SK-N-SH treated with all-trans-retinoic acid at 6 μM for 48 hours (cell line): ENCODE measurements at regions not wholly inside any gene's neighbourhood (a gene's known extent, or its start where the extent isn't known, plus 50 kb on each side); places are given as distances from the start of the nearest gene placed in this dataset.

Experiments
- ATAC-seq: fragments of 200-7000 bp; cut with Tn5 transposase; 3 replicates; pipeline ENCODE4 v1.9.1; 2020; ENCODE audit warnings: mild to moderate bottlenecking, moderate library complexity
- BACH2 ChIP-seq: fragments of 250-450 bp; sonication (Bioruptor Pico); IDR thresholded peaks from 2 replicates; pipeline ENCODE4 v1.9.0; 2021; ENCODE audit warnings: mild to moderate bottlenecking, borderline replicate concordance
- CREB5 ChIP-seq: fragments of 250-450 bp; sonication (Bioruptor Pico); IDR thresholded peaks from 2 replicates; pipeline ENCODE4 v1.5.1; 2020; ENCODE audit warnings: low read depth, mild to moderate bottlenecking, moderate library complexity
- CSDC2 ChIP-seq: fragments of 250-450 bp; sonication (Bioruptor Pico); IDR thresholded peaks from 2 replicates; pipeline ENCODE4 v1.5.0; 2020; ENCODE audit warnings: mild to moderate bottlenecking, moderate library complexity
- CSRNP3 ChIP-seq: fragments of 250-450 bp; sonication (Bioruptor Pico); IDR thresholded peaks from 2 replicates; pipeline ENCODE4 v1.5.1; 2021; ENCODE audit warnings: mild to moderate bottlenecking, moderate library complexity
- ESRRG ChIP-seq: fragments of 250-450 bp; sonication (Bioruptor Pico); IDR thresholded peaks from 2 replicates; pipeline ENCODE4 v1.6.1; 2021; ENCODE audit warnings: mild to moderate bottlenecking
- ISL1 ChIP-seq: fragments of 250-450 bp; sonication (Bioruptor Pico); IDR thresholded peaks from 2 replicates; pipeline ENCODE4 v2.1.2; 2022; ENCODE audit warnings: mild to moderate bottlenecking, moderate library complexity
- OSR1 ChIP-seq: fragments of 250-450 bp; sonication (Bioruptor Pico); IDR thresholded peaks from 2 replicates; pipeline ENCODE4 v1.8.0; 2022; ENCODE audit warnings: moderate library complexity, mild to moderate bottlenecking, inconsistent platforms
- PATZ1 ChIP-seq: fragments of 250-450 bp; sonication (Bioruptor Pico); IDR thresholded peaks from 2 replicates; pipeline ENCODE4 v1.8.0; 2020; ENCODE audit warnings: mild to moderate bottlenecking, moderate library complexity, borderline replicate concordance
- POU6F1 ChIP-seq: fragments of 250-450 bp; sonication (Bioruptor Pico); IDR thresholded peaks from 2 replicates; pipeline ENCODE4 v1.8.0; 2021; ENCODE audit warnings: low read depth, mild to moderate bottlenecking, moderate library complexity, borderline replicate concordance
- PPARA ChIP-seq: fragments of 250-450 bp; sonication (Bioruptor Pico); IDR thresholded peaks from 2 replicates; pipeline ENCODE4 v1.5.0; 2020; ENCODE audit warnings: mild to moderate bottlenecking, borderline replicate concordance
- RARB ChIP-seq: fragments of 250-450 bp; sonication (Bioruptor Pico); IDR thresholded peaks from 2 replicates; pipeline ENCODE4 v1.8.0; 2021; ENCODE audit warnings: mild to moderate bottlenecking, moderate library complexity
- SNAI2 ChIP-seq: fragments of 250-450 bp; sonication (Bioruptor Pico); IDR thresholded peaks from 2 replicates; pipeline ENCODE4 v1.5.0; 2020; ENCODE audit warnings: mild to moderate bottlenecking, moderate library complexity
- TCF4 ChIP-seq: fragments of 250-450 bp; sonication (Bioruptor Pico); IDR thresholded peaks from 2 replicates; pipeline ENCODE4 v1.8.0; 2021; ENCODE audit warnings: mild to moderate bottlenecking, moderate library complexity, borderline replicate concordance
- TOX ChIP-seq: fragments of 250-450 bp; sonication (Bioruptor Pico); IDR thresholded peaks from 2 replicates; pipeline ENCODE4 v1.8.0; 2021; ENCODE audit warnings: mild to moderate bottlenecking, moderate library complexity, borderline replicate concordance
- TSHZ2 ChIP-seq: fragments of 250-450 bp; sonication (Bioruptor Pico); IDR thresholded peaks from 2 replicates; pipeline ENCODE4 v1.5.0; 2020; ENCODE audit warnings: mild to moderate bottlenecking, moderate library complexity
- ZC3H10 ChIP-seq: fragments of 250-450 bp; sonication (Bioruptor Pico); IDR thresholded peaks from 2 replicates; pipeline ENCODE4 v1.5.1; 2021; ENCODE audit warnings: mild to moderate bottlenecking, moderate library complexity
- ZFP3 ChIP-seq: fragments of 250-450 bp; sonication (Bioruptor Pico); IDR thresholded peaks from 2 replicates; pipeline ENCODE4 v1.5.0; 2020; ENCODE audit warnings: mild to moderate bottlenecking, moderate library complexity
- ZFP30 ChIP-seq: fragments of 450-650 bp; formaldehyde crosslinking; IDR thresholded peaks from 2 replicates; pipeline ENCODE4 v1.5.0; 2022; ENCODE audit warnings: mild to moderate bottlenecking, moderate library complexity
- ZNF565 ChIP-seq: fragments of 450-650 bp; formaldehyde crosslinking; conservative IDR thresholded peaks from 2 replicates; pipeline ENCODE4 v1.5.0; 2020; ENCODE audit warnings: low read depth, mild to moderate bottlenecking, moderate library complexity
- ZNF70 ChIP-seq: fragments of 450-650 bp; formaldehyde crosslinking; IDR thresholded peaks from 2 replicates; pipeline ENCODE4 v1.5.0; 2020; ENCODE audit warnings: mild to moderate bottlenecking, moderate library complexity
- ZNF8 ChIP-seq: fragments of 450-650 bp; formaldehyde crosslinking; IDR thresholded peaks from 2 replicates; pipeline ENCODE4 v1.5.0; 2020; ENCODE audit warnings: mild to moderate bottlenecking, moderate library complexity

GRCh38 chr2:215583881-215584280, 148.0 kb upstream of the FN1 start:
- no peak for TF ChIP-seq ZNF70 (CRISPR knock-in tag)
- TF ChIP-seq POU6F1 (CRISPR knock-in tag), result no peak
- no peak for TF ChIP-seq TOX
- no peak for TF ChIP-seq ISL1 (CRISPR knock-in tag)
- no peak for TF ChIP-seq ZNF8 (CRISPR knock-in tag)
- TF ChIP-seq OSR1, result no peak
- no peak for TF ChIP-seq CSDC2 (CRISPR knock-in tag)
- TF ChIP-seq ZC3H10, result no peak
- no peak for TF ChIP-seq PATZ1 (CRISPR knock-in tag)

GRCh38 chr2:215579809-215580208, 143.9 kb upstream of the FN1 start:
- TF ChIP-seq PPARA (CRISPR knock-in tag) (no peak), ISL1 (CRISPR knock-in tag) (0 out of 2 replicates have a peak, but pooled peaks have one; percentile 21)

More at GRCh38 chr2:215583881-215584280, 148.0 kb upstream of the FN1 start:
- ATAC-seq, result no peak

GRCh38 chr2:215577356-215577755, 141.5 kb upstream of the FN1 start:
- ATAC-seq, result no peak
- TF ChIP-seq ISL1 (CRISPR knock-in tag), result no peak
- TF ChIP-seq ZNF8 (CRISPR knock-in tag), result no peak
- TF ChIP-seq OSR1, result no peak
- TF ChIP-seq ZNF565, result no peak
- TF ChIP-seq ZNF70 (CRISPR knock-in tag), result no peak
- TF ChIP-seq CSDC2 (CRISPR knock-in tag), result no peak
- TF ChIP-seq ZFP3 (CRISPR knock-in tag), result no peak
- no peak for TF ChIP-seq TSHZ2 (CRISPR knock-in tag)

More at GRCh38 chr2:215579809-215580208, 143.9 kb upstream of the FN1 start:
- peak; percentile 98 for ATAC-seq

- no peak for ATAC-seq
- TF ChIP-seq ZNF8 (CRISPR knock-in tag), result no peak
- no peak for TF ChIP-seq ESRRG (CRISPR knock-in tag)
- no peak for TF ChIP-seq CSRNP3 (CRISPR knock-in tag)
- no peak for TF ChIP-seq BACH2 (CRISPR knock-in tag)
- no peak for TF ChIP-seq POU6F1 (CRISPR knock-in tag)
- no peak for TF ChIP-seq RARB (CRISPR knock-in tag)
- no peak for TF ChIP-seq ISL1 (CRISPR knock-in tag)
- TF ChIP-seq SNAI2, result no peak
- no peak for TF ChIP-seq TOX
- no peak for TF ChIP-seq ZC3H10
- TF ChIP-seq OSR1, result no peak
- no peak for TF ChIP-seq ZFP3 (CRISPR knock-in tag)
- TF ChIP-seq ZNF70 (CRISPR knock-in tag), result no peak
- no peak for TF ChIP-seq TCF4
- no peak for TF ChIP-seq CREB5
- no peak for TF ChIP-seq ZNF565
- no peak for TF ChIP-seq ZFP30 (CRISPR knock-in tag)
- TF ChIP-seq PPARA (CRISPR knock-in tag), result no peak
Measured at GRCh38 chr2:215576572-215576971, 140.7 kb upstream of the FN1 start.
